ENCODE measurements at regions not wholly inside any gene's neighbourhood (a gene's known extent, or its start where the extent isn't known, plus 50 kb on each side); places are given as distances from the start of the nearest gene placed in this dataset.

DNA sequence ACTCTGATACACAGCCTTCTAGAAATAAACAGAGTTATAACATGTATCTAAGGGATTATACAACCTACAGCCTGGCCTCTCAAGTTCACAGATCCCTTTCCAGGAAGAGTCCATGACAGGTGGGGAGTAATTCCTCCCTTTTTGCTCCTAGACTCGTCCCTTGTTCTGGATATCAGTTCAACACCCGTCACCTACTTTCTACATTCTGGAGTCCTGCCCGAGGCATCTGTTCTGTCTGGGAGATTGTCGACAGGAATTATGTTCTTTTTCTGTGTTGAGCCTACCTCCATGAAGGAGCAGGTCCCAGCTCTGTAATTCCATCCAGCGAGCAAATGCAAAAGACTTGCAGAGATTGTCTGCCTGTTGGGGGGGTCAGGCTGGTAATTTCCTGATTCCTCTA is 224.6 kb upstream of the NTM start:
- TF ChIP-seq POLR2A (IDR thresholded peaks at IDR 0.05) (no peak), POLR2AphosphoS5 (IDR thresholded peaks at IDR 0.05) (no peak)
- TF ChIP-seq, protein P1, sequence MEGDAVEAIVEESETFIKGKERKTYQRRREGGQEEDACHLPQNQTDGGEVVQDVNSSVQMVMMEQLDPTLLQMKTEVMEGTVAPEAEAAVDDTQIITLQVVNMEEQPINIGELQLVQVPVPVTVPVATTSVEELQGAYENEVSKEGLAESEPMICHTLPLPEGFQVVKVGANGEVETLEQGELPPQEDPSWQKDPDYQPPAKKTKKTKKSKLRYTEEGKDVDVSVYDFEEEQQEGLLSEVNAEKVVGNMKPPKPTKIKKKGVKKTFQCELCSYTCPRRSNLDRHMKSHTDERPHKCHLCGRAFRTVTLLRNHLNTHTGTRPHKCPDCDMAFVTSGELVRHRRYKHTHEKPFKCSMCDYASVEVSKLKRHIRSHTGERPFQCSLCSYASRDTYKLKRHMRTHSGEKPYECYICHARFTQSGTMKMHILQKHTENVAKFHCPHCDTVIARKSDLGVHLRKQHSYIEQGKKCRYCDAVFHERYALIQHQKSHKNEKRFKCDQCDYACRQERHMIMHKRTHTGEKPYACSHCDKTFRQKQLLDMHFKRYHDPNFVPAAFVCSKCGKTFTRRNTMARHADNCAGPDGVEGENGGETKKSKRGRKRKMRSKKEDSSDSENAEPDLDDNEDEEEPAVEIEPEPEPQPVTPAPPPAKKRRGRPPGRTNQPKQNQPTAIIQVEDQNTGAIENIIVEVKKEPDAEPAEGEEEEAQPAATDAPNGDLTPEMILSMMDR (IDR thresholded peaks at IDR 0.05), result no peak
